OCI-LY7 (cell line): ENCODE measurements at regions not wholly inside any gene's neighbourhood (a gene's known extent, or its start where the extent isn't known, plus 50 kb on each side); places are given as distances from the start of the nearest gene placed in this dataset.

ENCODE experiments used
- CTCF ChIP-seq: fragments of 200-600 bp; sonication (generic); conservative IDR thresholded peaks from 2 replicates; pipeline ENCODE4 v1.5.1; 2014; ENCODE audit warnings: mild to moderate bottlenecking, antibody characterized with exemption, low read length, moderate library complexity, mixed read lengths
- EZH2phosphoT487 ChIP-seq: fragments of 200-600 bp; sonication (generic); IDR thresholded peaks from 2 replicates; pipeline ENCODE4 v1.6.1; 2018; ENCODE audit warnings: low read depth, borderline replicate concordance, mild to moderate bottlenecking, mixed run types, antibody characterized with exemption, low read length, moderate library complexity, mixed read lengths

DNA sequence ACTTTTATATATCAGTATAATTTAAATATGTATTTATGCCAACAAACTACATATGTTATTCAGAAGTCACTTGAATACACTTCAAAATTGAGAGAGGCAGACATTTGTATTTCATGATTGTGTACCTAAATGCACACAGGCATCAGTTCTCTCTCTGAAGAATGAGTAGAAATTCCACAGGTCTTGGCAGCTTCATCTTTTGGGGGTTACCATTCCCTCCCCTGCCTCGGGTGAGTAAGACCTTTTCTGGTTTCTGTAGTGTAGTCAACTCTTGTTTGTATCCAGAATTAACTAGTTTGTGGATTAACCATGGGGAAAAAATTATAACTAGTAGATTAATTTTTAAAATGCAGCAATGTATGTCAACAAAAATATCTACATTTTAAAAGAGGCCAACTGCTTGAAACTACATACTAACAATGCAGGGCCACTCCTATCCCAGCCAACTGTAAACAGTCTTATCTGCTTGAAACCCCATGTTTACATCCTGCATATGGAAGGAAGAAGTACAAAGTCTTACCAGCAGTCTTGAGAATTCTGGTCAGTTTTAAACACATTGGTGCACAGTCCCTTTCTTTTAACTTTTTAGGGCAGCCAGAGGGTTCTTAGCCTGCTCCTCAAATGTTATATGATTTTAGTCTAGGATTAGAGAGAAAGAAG lies 339.6 kb upstream of the KIF2A start:
- TF ChIP-seq CTCF (no peak), EZH2phosphoT487 (no peak)
